ENCODE measurements at regions not wholly inside any gene's neighbourhood (a gene's known extent, or its start where the extent isn't known, plus 50 kb on each side); places are given as distances from the start of the nearest gene placed in this dataset.

- DNase-seq, result no peak
These were observed 814.1 kb upstream of the SALL3 start for GRCh38 chr18:78165525-78165924.

DNA sequence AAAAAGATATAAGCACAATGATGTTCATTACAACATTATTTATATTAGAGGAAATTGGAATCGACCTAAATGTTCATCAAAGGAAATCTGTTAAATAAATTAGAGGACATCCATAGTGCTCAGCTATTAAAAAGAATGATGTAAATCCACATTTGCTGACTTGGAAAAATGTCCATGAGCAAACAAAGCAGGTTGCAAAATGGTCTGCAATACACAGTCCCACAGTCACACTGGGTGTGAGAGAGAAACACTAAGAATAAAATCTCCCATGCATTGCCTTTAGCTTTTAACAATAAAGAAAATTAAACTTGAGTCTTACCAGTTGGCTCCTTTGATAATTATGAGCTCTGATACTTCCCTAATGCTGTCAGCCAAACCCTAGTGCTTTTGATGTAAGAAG lies 811.1 kb upstream of the SALL3 start:
- DNase-seq, result no peak

DNA sequence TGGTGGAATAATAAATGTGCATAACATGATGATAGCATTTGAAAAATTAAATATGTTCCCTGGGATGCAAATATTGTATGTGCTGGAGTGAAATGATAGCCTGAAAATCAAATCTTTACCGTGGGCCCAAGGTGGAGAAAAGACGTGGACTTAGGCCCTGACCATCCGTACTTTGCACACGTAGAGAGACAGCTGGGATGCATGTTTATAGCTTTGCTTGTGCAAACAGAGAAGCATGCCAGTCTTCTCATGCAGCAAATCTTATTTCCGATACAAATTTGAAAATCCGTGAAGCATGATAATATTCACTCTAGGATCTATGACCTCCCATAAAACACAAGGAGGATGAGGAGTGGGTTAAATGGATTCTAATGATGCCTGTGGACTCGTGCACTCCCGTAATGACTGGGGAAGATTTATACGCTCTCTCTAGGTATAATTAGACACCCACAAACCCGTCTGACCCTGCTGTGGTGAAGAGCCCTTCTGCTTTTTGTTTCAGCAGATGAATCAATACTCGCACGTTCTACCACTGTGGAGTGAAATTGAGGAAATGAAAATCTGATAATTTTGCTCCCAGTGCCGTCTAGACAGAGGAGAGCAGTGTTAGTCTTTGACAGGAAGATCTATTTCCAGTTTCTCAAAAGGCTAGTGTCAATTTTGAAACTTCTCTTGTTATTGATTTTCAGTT lies 810.3 kb upstream of the SALL3 start:
- no peak for DNase-seq

GRCh38 chr18:78171954-78172353 lies 807.7 kb upstream of the SALL3 start:
- DNase-seq, result no peak

DNA sequence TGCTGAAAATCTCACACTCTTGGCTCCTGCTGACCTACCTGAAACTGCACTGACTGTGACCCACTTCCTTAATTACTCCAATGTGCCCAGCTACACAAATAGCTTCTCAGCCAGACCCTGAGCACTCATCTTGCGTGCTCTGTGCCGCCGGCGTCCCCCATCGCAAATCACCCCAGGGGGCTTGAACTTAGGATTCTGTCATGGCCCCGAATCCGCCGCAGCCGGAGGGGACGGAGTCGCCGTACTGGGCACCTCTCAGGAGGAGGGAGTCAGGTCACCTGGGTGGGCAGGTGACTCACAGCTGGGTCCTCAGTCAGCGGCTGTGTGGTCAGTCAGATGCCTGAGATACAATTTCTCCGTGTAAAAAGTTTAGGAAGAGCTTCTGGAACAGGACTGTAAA lies 804.9 kb upstream of the SALL3 start:
- no peak for DNase-seq

GRCh38 chr18:78178812-78179211 lies 800.8 kb upstream of the SALL3 start:
- no peak for DNase-seq

- no peak for DNase-seq
These were observed 798.9 kb upstream of the SALL3 start for GRCh38 chr18:78180741-78181140.

DNA sequence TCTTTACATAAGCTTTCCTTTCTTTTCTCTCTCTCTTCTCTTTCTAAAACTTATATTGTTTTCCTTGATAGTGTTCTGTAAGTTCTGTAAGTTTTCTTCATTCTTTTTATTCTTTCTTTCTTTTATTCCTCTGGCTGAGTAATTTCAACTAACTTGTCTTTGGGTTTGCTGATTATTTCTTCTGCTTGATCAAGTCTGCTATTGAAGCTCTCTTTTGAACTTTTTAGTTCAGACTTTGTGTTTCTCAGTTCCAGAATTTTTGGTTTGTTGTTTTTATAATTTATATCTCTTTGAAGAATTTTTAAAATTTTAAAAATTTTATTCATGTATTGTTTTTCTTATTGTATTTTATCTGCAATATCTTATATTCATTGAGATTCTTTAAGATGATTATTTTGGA lies 795.8 kb upstream of the SALL3 start:
- no peak for DNase-seq

- no peak for DNase-seq
These were observed 788.3 kb upstream of the SALL3 start for GRCh38 chr18:78191276-78191675.

- no peak for DNase-seq
These were observed 787.6 kb upstream of the SALL3 start for GRCh38 chr18:78192054-78192453.

- DNase-seq, result no peak
These were observed 783.3 kb upstream of the SALL3 start for GRCh38 chr18:78196280-78196679.

DNA sequence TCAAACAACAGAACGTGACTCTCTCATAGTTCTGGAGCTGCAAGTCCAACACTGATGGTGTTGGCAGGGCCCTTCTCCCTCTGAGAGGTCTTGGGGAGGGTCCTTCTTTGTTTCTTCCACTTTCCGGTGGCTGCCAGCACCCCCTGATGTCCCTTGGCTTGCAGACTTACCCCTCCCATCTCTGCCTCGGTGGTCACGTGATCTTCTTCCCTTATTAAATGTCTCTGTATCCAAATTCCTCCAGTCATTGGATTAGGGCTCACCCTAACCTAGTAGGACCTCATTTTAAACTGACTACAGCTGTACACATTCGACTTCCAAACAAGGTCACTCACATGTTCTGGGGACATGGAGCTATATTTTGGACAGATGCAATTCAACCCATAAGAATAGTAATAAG lies 780.6 kb upstream of the SALL3 start:
- DNase-seq, result no peak

DNA sequence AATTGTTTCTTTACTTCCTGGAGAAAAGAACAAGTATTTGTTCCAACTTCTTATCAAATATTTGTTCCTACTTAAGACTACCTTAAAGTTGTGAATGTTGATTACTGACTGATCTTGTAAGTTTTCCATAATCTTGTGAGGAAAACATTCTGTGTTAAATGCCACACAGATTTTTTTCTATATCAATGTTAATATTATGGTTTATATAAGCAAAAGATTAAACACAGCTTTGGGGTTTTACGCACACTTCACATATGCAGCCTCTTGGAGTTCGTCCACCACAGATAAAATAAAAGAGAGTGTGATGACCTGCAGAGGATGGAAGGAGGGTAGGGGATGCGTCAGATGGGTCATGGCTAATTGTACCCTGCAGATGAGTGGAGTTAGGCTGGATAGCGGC lies 780.0 kb upstream of the SALL3 start:
- no peak for DNase-seq

DNA sequence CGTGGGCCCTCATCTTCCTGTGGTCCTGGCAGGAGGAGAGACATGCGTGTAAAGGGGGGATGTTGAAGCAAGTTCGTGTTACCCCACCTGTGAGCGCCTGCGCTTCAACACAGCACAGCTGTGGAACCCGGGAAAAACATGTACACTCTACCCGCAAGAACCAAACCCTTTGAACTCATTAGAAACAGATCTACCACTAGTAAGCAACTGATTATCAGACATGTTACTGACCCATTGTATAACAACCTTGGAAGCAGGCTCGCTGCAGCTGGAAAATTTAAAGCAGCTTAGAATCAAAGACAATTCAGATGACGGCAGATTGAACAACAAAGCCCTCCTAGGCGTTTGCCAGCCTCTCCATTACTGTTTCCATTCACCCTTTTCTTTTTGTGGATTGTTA lies 771.7 kb upstream of the SALL3 start:
- no peak for DNase-seq

DNA sequence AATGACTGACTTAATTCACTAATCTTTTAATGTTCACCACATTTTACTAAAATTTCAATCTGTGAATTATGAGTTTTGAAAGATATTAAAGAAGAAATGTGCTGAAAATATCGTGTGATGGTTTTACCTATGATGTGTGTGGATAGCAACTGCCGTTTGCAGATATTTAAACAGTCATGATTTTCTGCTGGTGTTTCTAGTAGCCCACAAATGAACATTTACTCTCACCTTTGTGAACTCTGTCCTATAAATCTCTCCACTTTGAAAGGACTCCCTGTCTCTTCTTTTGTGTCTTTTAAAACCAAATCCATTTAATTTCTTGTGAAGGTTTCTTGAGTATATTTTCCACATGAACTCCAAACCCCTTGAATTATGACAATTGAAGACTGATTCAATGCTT lies 771.2 kb upstream of the SALL3 start:
- no peak for DNase-seq

- no peak for DNase-seq
These were observed 766.1 kb upstream of the SALL3 start for GRCh38 chr18:78213361-78213994.

GRCh38 chr18:78221496-78221895 lies 758.1 kb upstream of the SALL3 start:
- DNase-seq, result no peak

- no peak for DNase-seq
These were observed 750.6 kb upstream of the SALL3 start for GRCh38 chr18:78228974-78229373.

DNA sequence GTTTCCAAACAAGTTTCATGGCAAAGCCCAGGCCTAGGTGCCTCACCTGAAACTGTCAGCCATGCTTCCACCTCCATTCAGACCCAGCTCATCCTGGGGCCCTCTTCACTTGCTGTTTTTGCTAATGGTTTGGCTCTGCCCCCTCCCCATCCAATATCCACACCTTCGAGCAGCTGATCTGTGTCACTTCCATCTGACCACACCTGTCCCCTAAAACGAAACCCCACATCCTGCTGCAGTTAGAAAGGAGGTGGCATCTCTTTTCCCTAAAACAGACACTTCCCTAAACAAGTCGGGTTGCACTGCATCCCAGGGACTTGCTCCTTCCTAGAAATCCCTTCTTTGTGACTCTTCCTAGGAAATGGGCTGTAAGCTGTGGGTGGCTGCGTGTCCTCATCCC lies 748.7 kb upstream of the SALL3 start:
- DNase-seq, result no peak

DNA sequence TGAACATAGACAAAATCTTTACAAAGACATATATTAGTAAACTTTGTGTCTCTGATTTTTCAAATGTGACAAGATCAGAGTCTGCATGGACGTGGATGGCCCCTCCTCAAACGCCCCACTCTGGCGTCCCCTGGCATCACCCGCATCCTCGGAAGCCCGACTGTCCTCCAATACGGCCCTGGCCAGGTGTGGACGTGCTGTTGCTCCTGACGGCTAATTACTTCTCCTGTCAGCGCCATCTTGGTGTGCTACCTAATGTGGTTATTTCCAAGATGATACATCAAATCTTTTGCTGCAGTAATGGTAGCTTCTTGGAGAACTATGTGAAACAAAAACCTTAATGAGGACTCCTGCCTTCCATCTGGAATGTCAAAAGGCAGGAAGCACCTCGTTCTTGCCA lies 747.4 kb upstream of the SALL3 start:
- no peak for DNase-seq

DNA sequence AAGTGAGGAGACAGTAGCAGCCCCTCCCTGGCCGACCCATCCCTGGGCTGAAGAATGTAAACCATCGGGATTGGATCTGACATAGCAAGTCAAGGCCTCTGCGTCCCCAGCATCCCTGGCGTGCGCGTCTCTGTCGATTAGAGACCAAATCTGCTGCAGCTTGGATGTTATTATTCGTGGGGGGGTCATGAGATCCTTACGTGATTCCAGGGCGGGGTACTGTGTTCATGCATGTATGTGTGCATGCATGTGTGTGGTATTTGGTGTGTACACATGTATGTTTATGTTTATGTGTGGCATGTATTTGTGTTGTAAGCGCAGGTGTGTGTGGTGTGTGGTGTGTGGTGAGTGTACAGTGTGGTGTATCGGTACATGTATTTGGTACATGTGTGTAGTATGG lies 741.8 kb upstream of the SALL3 start:
- no peak for DNase-seq

GRCh38 chr18:78238404-78239089 lies 741.1 kb upstream of the SALL3 start:
- DNase-seq, result no peak

GRCh38 chr18:78239090-78239457 lies 740.5 kb upstream of the SALL3 start:
- DNase-seq, result no peak

DNA sequence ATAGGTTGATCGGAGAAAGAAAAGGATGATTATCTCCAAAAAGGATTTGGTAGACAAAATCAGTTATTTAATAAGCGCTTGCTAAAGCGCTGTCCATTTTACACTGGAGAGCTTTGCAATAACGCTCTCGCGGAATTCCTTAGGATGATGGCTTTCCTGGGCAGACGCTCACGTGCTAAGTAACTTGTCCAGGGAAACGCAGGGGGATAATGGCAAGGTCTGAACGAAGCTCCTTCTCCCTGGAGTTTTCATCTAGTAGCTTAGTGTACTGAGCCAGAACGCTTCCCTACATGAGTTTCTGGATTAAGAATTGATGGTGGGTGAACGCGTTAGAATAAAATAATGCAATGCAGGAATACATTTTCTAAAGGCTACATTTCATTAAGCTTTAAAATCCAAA lies 739.5 kb upstream of the SALL3 start:
- DNase-seq, result no peak
